Effector memory CD8-positive, alpha-beta T cell (primary cell): ENCODE measurements at regions not wholly inside any gene's neighbourhood (a gene's known extent, or its start where the extent isn't known, plus 50 kb on each side); places are given as distances from the start of the nearest gene placed in this dataset.
"Not testable (repeated sequence)": the region's sequence is repeated elsewhere in the genome, so short reads cannot be mapped to it uniquely, and the experiment has no call there.

Experiments
- ATAC-seq: fragments of 150-1000 bp; cut with Tn5 transposase; replicated peaks from 2 replicates; pipeline ENCODE4 v1.10.0; 2021; ENCODE audit warnings: mild to moderate bottlenecking, moderate library complexity
- DNase-seq, 3 experiments: peaks; one replicate each; pipeline ENCODE4 v3.0.0; 2021
- H3K27ac Mint-ChIP-seq, 2 donors: one replicate each; pipeline ENCODE4 v1.8.0; 2022; ENCODE audit warnings: mild to moderate bottlenecking in 2 of 2, mixed read lengths in 2 of 2, moderate library complexity in 2 of 2
- H3K27me3 Mint-ChIP-seq, 2 donors: one replicate each; pipeline ENCODE4 v1.8.0; 2022; ENCODE audit warnings: mixed read lengths in 2 of 2
- H3K36me3 Mint-ChIP-seq: one replicate; pipeline ENCODE4 v1.8.0; 2022; ENCODE audit warnings: mild to moderate bottlenecking, moderate library complexity, mixed read lengths; ENCODE audit not compliant: insufficient read depth
- H3K4me1 Mint-ChIP-seq, 2 donors: one replicate each; pipeline ENCODE4 v1.8.0; 2022; ENCODE audit warnings: low read depth in 2 of 2, mixed read lengths in 2 of 2
- H3K4me3 Mint-ChIP-seq, 2 donors: one replicate each; pipeline ENCODE4 v1.8.0; 2022; ENCODE audit warnings: mild to moderate bottlenecking in 2 of 2, mixed read lengths in 2 of 2, moderate library complexity in 2 of 2
- H3K9me3 Mint-ChIP-seq, 2 donors: one replicate each; pipeline ENCODE4 v1.8.0; 2022; ENCODE audit warnings: mixed read lengths in 2 of 2

DNA sequence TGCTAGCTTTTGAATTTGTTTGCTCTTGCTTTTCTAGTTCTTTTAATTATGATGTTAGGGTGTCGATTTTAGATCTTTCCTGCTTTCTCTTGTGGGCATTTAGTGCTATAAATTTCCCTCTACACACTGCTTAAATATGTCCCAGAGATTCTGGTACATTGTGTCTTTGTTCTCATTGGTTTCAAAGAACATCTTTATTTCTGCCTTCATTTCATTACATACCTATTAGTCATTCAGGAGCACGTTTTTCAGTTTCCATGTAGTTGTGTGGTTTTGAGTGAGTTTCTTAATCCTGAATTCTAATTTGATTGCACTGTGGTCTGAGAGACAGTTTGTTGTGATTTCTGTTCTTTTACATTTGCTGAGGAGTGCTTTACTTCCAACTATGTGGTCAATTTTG is 51.2 kb upstream of the MB21D2 start:
- not testable (repeated sequence) for H3K4me1 Mint-ChIP-seq, H3K27ac Mint-ChIP-seq, H3K27me3 Mint-ChIP-seq, H3K4me3 Mint-ChIP-seq, H3K36me3 Mint-ChIP-seq, ATAC-seq, DNase-seq
- H3K9me3 Mint-ChIP-seq = peaks cover 8 to 10% of the 10 kb centered on the region in 2 donors

DNA sequence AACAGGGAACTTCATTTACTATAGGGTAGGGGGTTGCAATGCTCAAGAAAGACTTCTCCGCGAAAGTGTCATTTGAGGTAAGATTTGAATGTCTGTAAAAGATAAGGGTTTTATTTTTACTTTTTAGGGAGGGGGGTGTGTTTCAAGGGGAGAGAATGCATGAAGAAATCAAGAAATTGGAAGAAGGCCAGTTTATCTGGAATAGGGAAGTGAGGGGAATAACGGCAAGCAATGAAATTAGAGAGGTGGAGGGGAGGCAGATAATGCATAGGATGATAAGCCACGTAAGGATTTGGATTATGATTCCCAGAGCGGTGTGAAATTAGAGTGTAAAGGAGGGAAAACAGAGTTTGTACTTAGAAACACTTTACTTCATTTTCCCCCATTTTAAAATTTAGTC is 63.0 kb upstream of the MB21D2 start:
- no peak overlapping the region for H3K4me3 Mint-ChIP-seq
- no peaks in the 10 kb centered on the region for H3K4me1 Mint-ChIP-seq
- DNase-seq (no peak), ATAC-seq (no peak)
- H3K27ac Mint-ChIP-seq = no peak overlapping the region
- no peaks in the 10 kb centered on the region for H3K36me3 Mint-ChIP-seq
- peaks cover 7 to 10% of the 10 kb centered on the region in 2 donors for H3K9me3 Mint-ChIP-seq
- H3K27me3 Mint-ChIP-seq = no peaks in the 10 kb centered on the region

- ATAC-seq = no peak
- peaks cover 0 to 6% of the 10 kb centered on the region in 2 donors for H3K9me3 Mint-ChIP-seq
Observed at GRCh38 chr3:192986379-192986778, 68.7 kb upstream of the MB21D2 start.

GRCh38 chr3:192991356-192991755 is 73.7 kb upstream of the MB21D2 start:
- H3K27me3 Mint-ChIP-seq = no peaks in the 10 kb centered on the region
- H3K4me1 Mint-ChIP-seq = no peaks in the 10 kb centered on the region
- H3K4me3 Mint-ChIP-seq = no peak overlapping the region
- no peak for ATAC-seq
- H3K36me3 Mint-ChIP-seq = no peaks in the 10 kb centered on the region
- peaks cover 0 to 7% of the 10 kb centered on the region in 2 donors for H3K9me3 Mint-ChIP-seq
- no peak overlapping the region for H3K27ac Mint-ChIP-seq
- no peak for DNase-seq

More at GRCh38 chr3:192986379-192986778, 68.7 kb upstream of the MB21D2 start:
- no peak for DNase-seq
- H3K36me3 Mint-ChIP-seq = no peaks in the 10 kb centered on the region
- no peak overlapping the region for H3K27ac Mint-ChIP-seq
- H3K27me3 Mint-ChIP-seq = no peaks in the 10 kb centered on the region
- H3K4me3 Mint-ChIP-seq = no peak overlapping the region
- no peaks in the 10 kb centered on the region for H3K4me1 Mint-ChIP-seq

GRCh38 chr3:192992361-192992760 is 74.7 kb upstream of the MB21D2 start:
- Mint-ChIP-seq H3K36me3 (no peaks in the 10 kb centered on the region), H3K27me3 (no peaks in the 10 kb centered on the region), H3K4me3 (no peak overlapping the region), H3K4me1 (no peaks in the 10 kb centered on the region), H3K9me3 (peaks cover 0 to 14% of the 10 kb centered on the region in 2 donors), H3K27ac (no peak overlapping the region)
- DNase-seq = no peak
- ATAC-seq = no peak

DNA sequence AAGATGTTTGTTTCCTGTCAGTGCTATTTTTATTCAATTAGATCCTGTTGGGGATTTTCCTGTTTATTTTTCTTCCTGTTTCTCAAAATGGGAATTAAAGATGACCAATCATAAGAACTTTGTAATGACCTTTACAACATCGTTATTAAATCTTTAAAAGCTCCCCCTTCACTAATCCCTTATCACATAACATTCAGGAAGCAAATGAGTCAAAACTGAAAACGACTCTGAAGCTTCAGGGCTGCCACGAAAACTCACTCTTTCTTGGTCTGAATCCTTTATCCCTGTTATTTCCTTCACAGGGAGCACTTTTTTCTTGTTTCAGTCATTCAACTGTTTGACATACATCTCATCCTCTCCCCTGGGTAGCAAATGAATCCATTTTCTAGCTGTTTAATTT is 75.8 kb upstream of the MB21D2 start:
- Mint-ChIP-seq H3K27ac (no peak overlapping the region), H3K4me3 (no peak overlapping the region), H3K4me1 (no peaks in the 10 kb centered on the region), H3K9me3 (peaks cover under 1 to 14% of the 10 kb centered on the region in 2 donors), H3K36me3 (no peaks in the 10 kb centered on the region), H3K27me3 (no peaks in the 10 kb centered on the region)
- no peak for ATAC-seq
- no peak for DNase-seq

GRCh38 chr3:193001113-193001512 is 83.5 kb upstream of the MB21D2 start:
- not testable (repeated sequence) for ATAC-seq, H3K9me3 Mint-ChIP-seq, H3K4me3 Mint-ChIP-seq, H3K27ac Mint-ChIP-seq, H3K36me3 Mint-ChIP-seq, H3K4me1 Mint-ChIP-seq, DNase-seq, H3K27me3 Mint-ChIP-seq

DNA sequence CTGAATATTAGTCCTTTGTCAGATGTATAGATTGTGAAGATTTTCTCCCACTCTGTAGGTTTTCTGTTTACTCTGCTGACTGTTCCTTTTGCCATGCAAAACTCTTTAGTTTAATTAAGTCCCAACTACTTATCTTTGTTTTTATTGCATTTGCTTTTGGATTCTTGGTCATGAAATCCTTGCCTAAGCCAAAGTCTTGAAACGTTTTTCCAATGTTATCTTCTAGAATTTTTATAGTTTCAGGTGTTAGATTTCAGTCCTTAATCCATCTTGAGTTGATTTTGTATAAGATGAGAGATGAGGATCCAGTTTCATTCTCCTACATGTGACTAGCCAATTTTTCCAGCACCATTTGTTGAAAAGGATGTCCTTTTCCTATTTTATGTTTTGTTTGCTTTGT is 86.0 kb upstream of the MB21D2 start:
- not testable (repeated sequence) for DNase-seq, H3K36me3 Mint-ChIP-seq, H3K27me3 Mint-ChIP-seq, H3K9me3 Mint-ChIP-seq, ATAC-seq, H3K4me1 Mint-ChIP-seq, H3K4me3 Mint-ChIP-seq, H3K27ac Mint-ChIP-seq

DNA sequence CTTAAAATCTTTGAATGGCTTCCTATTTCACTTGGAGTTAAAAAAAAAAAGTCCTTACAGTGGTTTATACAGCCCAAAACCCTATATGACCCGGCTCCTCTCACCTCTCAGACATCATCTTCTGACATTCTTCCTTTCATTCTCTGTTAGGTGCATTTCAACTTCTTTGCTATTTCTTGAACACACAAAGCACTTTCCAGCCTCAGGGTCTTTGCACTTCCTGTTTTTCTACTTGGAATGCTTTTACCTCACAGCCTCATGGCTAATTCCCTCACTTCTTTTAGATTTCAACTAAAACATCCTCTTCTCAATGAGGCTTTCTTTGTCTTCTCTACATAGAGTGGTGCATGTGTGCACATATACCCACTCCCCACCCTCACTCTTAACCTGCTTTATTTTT is 91.0 kb upstream of the MB21D2 start:
- H3K4me3 Mint-ChIP-seq = no peak overlapping the region
- no peaks in the 10 kb centered on the region for H3K4me1 Mint-ChIP-seq
- no peaks in the 10 kb centered on the region for H3K36me3 Mint-ChIP-seq
- H3K9me3 Mint-ChIP-seq = no peaks in the 10 kb centered on the region
- no peak for DNase-seq
- no peak for ATAC-seq
- H3K27me3 Mint-ChIP-seq = no peaks in the 10 kb centered on the region
- no peak overlapping the region for H3K27ac Mint-ChIP-seq

DNA sequence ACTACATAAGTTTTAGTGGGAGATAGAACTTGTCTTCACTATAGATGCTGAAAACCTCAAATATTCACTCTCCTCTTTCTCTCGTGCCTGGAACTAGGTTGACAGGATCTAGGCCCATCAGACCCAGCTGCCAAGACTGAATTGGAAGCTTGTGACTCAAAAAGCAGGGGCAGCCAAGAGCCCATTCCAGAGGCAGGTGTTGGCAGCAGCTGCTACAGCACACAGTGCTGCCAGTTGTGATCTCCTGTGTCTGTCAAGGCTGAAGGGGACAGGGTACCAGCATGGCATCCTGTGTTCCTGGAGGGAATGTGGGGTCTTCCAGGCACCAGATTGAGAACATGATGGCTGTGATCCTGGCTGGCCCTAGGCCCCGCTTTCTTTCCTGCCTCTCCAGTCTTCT is 92.5 kb upstream of the MB21D2 start:
- H3K9me3 Mint-ChIP-seq = no peaks in the 10 kb centered on the region
- ATAC-seq (no peak), DNase-seq (no peak)
- H3K27me3 Mint-ChIP-seq = peaks cover 0 to 3% of the 10 kb centered on the region in 2 donors
- H3K4me3 Mint-ChIP-seq = no peak overlapping the region
- no peak overlapping the region for H3K27ac Mint-ChIP-seq
- H3K4me1 Mint-ChIP-seq = no peaks in the 10 kb centered on the region
- H3K36me3 Mint-ChIP-seq = no peaks in the 10 kb centered on the region

- DNase-seq (no peak), ATAC-seq (no peak)
- Mint-ChIP-seq H3K36me3 (no peaks in the 10 kb centered on the region), H3K9me3 (no peaks in the 10 kb centered on the region), H3K4me1 (no peaks in the 10 kb centered on the region), H3K27me3 (peaks cover 0 to 8% of the 10 kb centered on the region in 2 donors), H3K27ac (no peak overlapping the region), H3K4me3 (no peak overlapping the region)
Observed at GRCh38 chr3:193011958-193012357, 94.3 kb upstream of the MB21D2 start.

GRCh38 chr3:193014902-193015301 is 97.2 kb upstream of the MB21D2 start:
- Mint-ChIP-seq H3K27ac (no peak overlapping the region), H3K27me3 (peaks cover 0 to 8% of the 10 kb centered on the region in 2 donors), H3K4me3 (no peak overlapping the region), H3K9me3 (no peaks in the 10 kb centered on the region), H3K36me3 (no peaks in the 10 kb centered on the region), H3K4me1 (no peaks in the 10 kb centered on the region)
- no peak for DNase-seq
- no peak for ATAC-seq

DNA sequence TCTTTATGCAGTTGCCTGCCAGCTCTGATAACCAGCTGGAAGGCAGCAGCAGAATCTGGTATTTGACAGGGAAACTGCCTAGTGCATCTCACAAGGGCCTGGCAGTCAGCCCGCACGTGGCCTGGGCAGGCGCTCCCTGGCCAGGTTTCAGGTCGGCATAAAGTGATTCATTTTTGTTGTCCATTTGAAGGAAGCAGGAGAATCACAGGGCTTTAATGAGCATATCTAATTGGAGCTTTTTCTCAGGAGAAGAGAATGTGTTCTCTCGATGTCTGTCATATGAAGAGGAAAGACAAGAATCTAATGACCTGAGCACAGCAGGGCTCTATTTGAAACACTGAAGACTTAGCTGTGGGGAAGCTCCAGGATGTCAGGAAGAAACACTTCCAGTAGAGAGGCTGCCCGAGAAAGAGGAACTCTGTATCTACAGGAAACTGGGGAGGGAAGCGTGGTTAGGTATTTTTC is 98.8 kb upstream of the MB21D2 start:
- H3K9me3 Mint-ChIP-seq = no peaks in the 10 kb centered on the region
- no peaks in the 10 kb centered on the region for H3K36me3 Mint-ChIP-seq
- no peak overlapping the region for H3K4me3 Mint-ChIP-seq
- peaks cover 0 to 8% of the 10 kb centered on the region in 2 donors for H3K27me3 Mint-ChIP-seq
- no peak for DNase-seq
- no peak for ATAC-seq
- H3K4me1 Mint-ChIP-seq = no peaks in the 10 kb centered on the region
- H3K27ac Mint-ChIP-seq = no peak overlapping the region

GRCh38 chr3:193021506-193022010 is 103.9 kb upstream of the MB21D2 start:
- Mint-ChIP-seq H3K4me1 (no peaks in the 10 kb centered on the region), H3K36me3 (no peaks in the 10 kb centered on the region), H3K27me3 (no peaks in the 10 kb centered on the region), H3K4me3 (no peak overlapping the region), H3K27ac (no peak overlapping the region), H3K9me3 (no peaks in the 10 kb centered on the region)
- DNase-seq (no peak), ATAC-seq (no peak)

- DNase-seq (no peak), ATAC-seq (no peak)
- H3K9me3 Mint-ChIP-seq = no peaks in the 10 kb centered on the region
- no peak overlapping the region for H3K4me3 Mint-ChIP-seq
- no peaks in the 10 kb centered on the region for H3K36me3 Mint-ChIP-seq
- H3K4me1 Mint-ChIP-seq = no peaks in the 10 kb centered on the region
- no peaks in the 10 kb centered on the region for H3K27me3 Mint-ChIP-seq
- H3K27ac Mint-ChIP-seq = no peak overlapping the region
Observed at GRCh38 chr3:193023218-193023617, 105.6 kb upstream of the MB21D2 start.
